ENCODE measurements at regions not wholly inside any gene's neighbourhood (a gene's known extent, or its start where the extent isn't known, plus 50 kb on each side); places are given as distances from the start of the nearest gene placed in this dataset.
A peak's percentile ranks its signal among the peaks of the same experiment; 100 is the strongest.
"Not testable (repeated sequence)": the region's sequence is repeated elsewhere in the genome, so short reads cannot be mapped to it uniquely, and the experiment has no call there.

DNA sequence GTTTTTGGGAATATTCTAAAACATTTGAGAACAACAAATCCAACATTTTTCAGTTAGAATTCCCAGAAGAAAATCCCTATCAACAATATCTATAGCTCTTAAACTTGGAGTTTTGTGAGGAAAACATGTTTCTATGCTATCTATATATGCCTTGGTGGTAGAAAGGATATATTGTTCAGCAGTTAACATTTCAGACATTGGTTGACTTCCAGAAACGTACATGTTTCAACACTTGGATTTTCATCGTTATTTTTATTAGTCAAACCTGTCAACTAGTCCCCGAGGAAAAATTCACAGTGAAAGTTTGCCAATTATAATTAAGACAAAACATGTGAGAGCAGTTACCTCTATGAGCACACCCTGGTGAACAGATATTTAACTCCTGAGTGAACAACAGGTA is 541.8 kb upstream of the CHD1 start:
- H3K27me3 ChIP-seq; DNase-seq (ENCODE audit: low spot score in 2 of 2): not testable (repeated sequence)

DNA sequence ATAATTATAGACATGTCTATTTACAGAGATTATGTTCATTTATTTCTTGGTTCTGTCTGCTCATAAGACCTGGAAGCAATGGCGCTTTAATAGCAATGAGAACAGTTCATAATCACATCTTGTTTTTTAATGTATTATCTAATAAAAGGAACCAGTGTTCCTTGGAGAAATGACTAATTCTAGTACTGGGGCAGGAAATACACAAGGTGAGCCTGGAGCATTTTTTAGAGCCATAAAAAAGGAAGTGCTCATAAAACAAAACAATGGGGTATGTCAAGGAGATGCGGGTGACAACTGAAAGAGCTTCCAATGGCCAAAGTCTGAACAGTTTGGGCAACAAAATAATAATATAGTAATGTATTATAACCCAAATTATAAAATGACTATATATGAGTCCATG is 531.9 kb upstream of the CHD1 start:
- no peaks in the 10 kb centered on the region for H3K27me3 ChIP-seq
- intact Hi-C loops (cut with DNase I; ENCODE audit: low total_unique reads): no loop called here
- TF ChIP-seq POLR2AphosphoS5 (IDR thresholded peaks at IDR 0.05) (no peak), POLR2A (IDR thresholded peaks at IDR 0.05) (no peak)
- TF ChIP-seq, protein P1, sequence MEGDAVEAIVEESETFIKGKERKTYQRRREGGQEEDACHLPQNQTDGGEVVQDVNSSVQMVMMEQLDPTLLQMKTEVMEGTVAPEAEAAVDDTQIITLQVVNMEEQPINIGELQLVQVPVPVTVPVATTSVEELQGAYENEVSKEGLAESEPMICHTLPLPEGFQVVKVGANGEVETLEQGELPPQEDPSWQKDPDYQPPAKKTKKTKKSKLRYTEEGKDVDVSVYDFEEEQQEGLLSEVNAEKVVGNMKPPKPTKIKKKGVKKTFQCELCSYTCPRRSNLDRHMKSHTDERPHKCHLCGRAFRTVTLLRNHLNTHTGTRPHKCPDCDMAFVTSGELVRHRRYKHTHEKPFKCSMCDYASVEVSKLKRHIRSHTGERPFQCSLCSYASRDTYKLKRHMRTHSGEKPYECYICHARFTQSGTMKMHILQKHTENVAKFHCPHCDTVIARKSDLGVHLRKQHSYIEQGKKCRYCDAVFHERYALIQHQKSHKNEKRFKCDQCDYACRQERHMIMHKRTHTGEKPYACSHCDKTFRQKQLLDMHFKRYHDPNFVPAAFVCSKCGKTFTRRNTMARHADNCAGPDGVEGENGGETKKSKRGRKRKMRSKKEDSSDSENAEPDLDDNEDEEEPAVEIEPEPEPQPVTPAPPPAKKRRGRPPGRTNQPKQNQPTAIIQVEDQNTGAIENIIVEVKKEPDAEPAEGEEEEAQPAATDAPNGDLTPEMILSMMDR (IDR thresholded peaks at IDR 0.05): no peak
- no peak for DNase-seq (ENCODE audit: low spot score in 2 of 2)
- H3K9me3 ChIP-seq: no peaks in the 10 kb centered on the region
- H3K36me3 ChIP-seq: no peaks in the 10 kb centered on the region
- H3K4me3 ChIP-seq: no peak overlapping the region
- H3K4me1 ChIP-seq: no peaks in the 10 kb centered on the region
- peak overlapping the region; percentile 10 to 38 for H3K27ac ChIP-seq

More for the DNA sequence above, 541.8 kb upstream of the CHD1 start:
- H3K27ac ChIP-seq; intact Hi-C loops (cut with DNase I; ENCODE audit: low total_unique reads); H3K36me3 ChIP-seq; H3K4me1 ChIP-seq; H3K9me3 ChIP-seq; H3K4me3 ChIP-seq: not testable (repeated sequence)

DNA sequence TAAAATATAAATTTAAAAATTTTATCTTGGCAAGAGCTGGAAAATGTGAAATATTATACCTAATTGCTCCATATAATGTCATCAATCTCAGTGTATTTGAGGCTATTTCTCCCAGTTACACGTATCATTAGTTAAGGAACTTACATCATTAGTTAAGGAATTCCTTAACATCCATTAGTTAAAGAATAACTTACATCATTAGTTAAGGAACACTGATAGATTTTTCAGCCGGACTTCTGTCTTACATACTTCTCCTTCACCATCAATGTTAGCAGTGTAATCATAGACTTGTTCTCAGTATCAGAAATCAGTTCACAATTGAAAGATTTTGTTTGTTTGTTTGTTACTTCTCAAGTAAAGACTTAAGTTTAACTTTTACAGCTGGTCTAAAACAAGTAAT is 524.4 kb upstream of the CHD1 start:
- Histone ChIP-seq H3K27me3 (no peaks in the 10 kb centered on the region), H3K36me3 (no peaks in the 10 kb centered on the region), H3K4me1 (no peaks in the 10 kb centered on the region), H3K4me3 (no peak overlapping the region), H3K27ac (no peak overlapping the region), H3K9me3 (no peaks in the 10 kb centered on the region)
- no peak for DNase-seq (ENCODE audit: low spot score in 2 of 2)
- intact Hi-C loops (cut with DNase I; ENCODE audit: low total_unique reads): no loop called here
- TF ChIP-seq POLR2AphosphoS5 (IDR thresholded peaks at IDR 0.05) (no peak), POLR2A (IDR thresholded peaks at IDR 0.05) (no peak)
- TF ChIP-seq, protein P1 (IDR thresholded peaks at IDR 0.05): no peak

DNA sequence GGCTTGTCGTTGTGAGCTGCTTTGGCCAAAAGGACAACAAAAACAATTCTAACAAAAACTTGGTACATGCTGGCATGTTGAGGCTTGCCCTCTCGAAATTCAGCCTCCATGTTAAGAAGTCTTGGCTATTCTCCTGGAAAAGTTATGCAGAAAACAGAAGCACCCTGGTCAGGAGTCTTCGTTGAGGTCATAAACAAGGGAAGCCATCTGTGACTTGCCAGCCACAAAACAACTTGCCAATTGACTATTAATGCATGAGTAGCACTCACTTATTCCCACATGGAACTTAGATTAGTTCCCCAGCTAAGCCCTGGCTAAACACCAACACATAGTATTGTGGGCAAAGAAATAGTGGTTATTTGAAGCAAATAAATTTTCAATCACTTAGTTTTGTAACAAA is 521.0 kb upstream of the CHD1 start:
- Histone ChIP-seq H3K4me1 (no peaks in the 10 kb centered on the region), H3K9me3 (no peaks in the 10 kb centered on the region), H3K27ac (no peak overlapping the region), H3K36me3 (no peaks in the 10 kb centered on the region), H3K27me3 (no peaks in the 10 kb centered on the region), H3K4me3 (no peak overlapping the region)
- TF ChIP-seq POLR2A (IDR thresholded peaks at IDR 0.05): no peak
- no peak for TF ChIP-seq POLR2AphosphoS5 (IDR thresholded peaks at IDR 0.05)
- TF ChIP-seq, protein P1 (IDR thresholded peaks at IDR 0.05): no peak
- no peak for DNase-seq (ENCODE audit: low spot score in 2 of 2)
- intact Hi-C loops (cut with DNase I; ENCODE audit: low total_unique reads): no loop called here

DNA sequence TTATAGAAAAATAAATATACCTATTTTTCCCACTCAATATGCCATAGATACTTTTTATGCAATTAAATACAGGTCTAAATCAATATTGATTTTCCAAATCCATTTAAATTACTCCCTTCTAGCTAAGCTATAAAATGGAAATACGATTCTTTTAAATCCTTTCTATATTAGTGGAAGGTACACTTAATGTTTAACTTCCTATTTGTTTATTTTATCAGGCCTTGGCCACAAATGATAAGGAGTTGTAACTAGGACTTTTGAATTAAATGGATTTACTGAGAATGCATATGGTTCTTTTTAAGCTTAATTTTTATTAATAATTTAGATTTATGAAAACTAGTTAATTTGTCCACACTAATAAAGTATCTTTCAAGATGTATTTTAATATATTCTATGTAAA is 517.0 kb upstream of the CHD1 start:
- Histone ChIP-seq H3K4me1 (no peaks in the 10 kb centered on the region), H3K27ac (no peak overlapping the region), H3K27me3 (no peaks in the 10 kb centered on the region), H3K9me3 (no peaks in the 10 kb centered on the region), H3K4me3 (no peak overlapping the region), H3K36me3 (no peaks in the 10 kb centered on the region)
- intact Hi-C loops (cut with DNase I; ENCODE audit: low total_unique reads): no loop called here
- DNase-seq (ENCODE audit: low spot score in 2 of 2): no peak
- no peak for TF ChIP-seq POLR2AphosphoS5 (IDR thresholded peaks at IDR 0.05)
- TF ChIP-seq, protein P1 (IDR thresholded peaks at IDR 0.05): no peak
- no peak for TF ChIP-seq POLR2A (IDR thresholded peaks at IDR 0.05)

DNA sequence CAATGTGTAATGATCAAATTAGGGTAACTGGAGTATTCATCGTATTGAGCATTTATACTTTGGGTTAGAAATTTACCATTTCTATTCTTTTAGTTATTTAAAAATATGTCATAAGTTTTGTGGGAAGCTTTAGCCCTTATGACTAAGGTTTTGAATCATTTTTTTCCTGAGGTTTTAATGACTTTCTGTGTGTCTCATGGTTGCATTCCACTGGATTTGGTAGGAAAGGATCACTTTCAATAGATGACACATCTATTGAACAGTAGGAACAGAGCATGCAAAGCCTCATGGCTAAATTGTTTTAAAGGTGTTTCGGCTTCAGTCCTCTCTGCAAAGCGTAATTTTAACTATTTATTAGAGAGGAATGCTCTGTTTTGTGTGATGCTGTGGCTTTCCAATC is 512.4 kb upstream of the CHD1 start:
- Histone ChIP-seq H3K27ac (no peak overlapping the region), H3K4me3 (no peak overlapping the region), H3K9me3 (no peaks in the 10 kb centered on the region), H3K36me3 (no peaks in the 10 kb centered on the region), H3K4me1 (no peaks in the 10 kb centered on the region), H3K27me3 (no peaks in the 10 kb centered on the region)
- no peak for DNase-seq (ENCODE audit: low spot score in 2 of 2)
- TF ChIP-seq POLR2A (IDR thresholded peaks at IDR 0.05) (no peak), POLR2AphosphoS5 (IDR thresholded peaks at IDR 0.05) (no peak)
- TF ChIP-seq, protein P1 (IDR thresholded peaks at IDR 0.05): no peak
- intact Hi-C loops (cut with DNase I; ENCODE audit: low total_unique reads): no loop called here
